ENCODE measurements at regions not wholly inside any gene's neighbourhood (a gene's known extent, or its start where the extent isn't known, plus 50 kb on each side); places are given as distances from the start of the nearest gene placed in this dataset.

DNA sequence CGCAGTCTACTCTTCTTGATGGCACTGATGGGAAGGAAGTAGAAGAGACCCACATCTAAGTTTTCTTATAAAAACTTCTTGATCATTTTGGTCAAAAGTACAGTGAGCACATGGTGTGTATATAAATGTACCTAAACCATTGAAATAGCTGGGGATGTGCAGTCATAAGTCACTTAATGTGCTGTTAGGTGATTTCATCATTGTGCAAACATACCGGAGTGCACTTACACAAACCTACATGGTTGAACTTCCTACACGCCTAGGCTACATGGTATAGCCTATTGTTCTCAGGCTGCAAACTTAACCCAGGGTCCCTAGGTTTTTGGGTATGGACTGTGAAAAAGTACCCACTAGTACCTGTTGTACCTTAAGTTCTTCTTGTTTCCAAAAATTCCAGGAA is 123.3 kb upstream of the ZNF438 start:
- TF ChIP-seq EZH2phosphoT487 (IDR thresholded peaks at IDR 0.05; ENCODE audit: borderline replicate concordance, low read depth) (no peak), POLR2AphosphoS5 (IDR thresholded peaks at IDR 0.05; ENCODE audit: low read depth, low read length) (no peak), CTCF (IDR thresholded peaks at IDR 0.05) (no peak), RFX5 (IDR thresholded peaks at IDR 0.05; ENCODE audit: low read length) (no peak), FOSL2 (IDR thresholded peaks at IDR 0.05; ENCODE audit: borderline replicate concordance, low read depth) (no peak), MAX (IDR thresholded peaks at IDR 0.05; ENCODE audit: low read depth) (no peak), EP300 (IDR thresholded peaks at IDR 0.05; ENCODE audit: borderline replicate concordance in 1 of 2, low read depth in 1 of 2, low read length in 1 of 2) (no peak), CHD2 (IDR thresholded peaks at IDR 0.05; ENCODE audit: low read length, partially characterized antibody) (no peak), NRF1 (IDR thresholded peaks at IDR 0.05; ENCODE audit: low read depth, low read length) (no peak), TAF1 (IDR thresholded peaks at IDR 0.05; ENCODE audit: borderline replicate concordance, low read depth, low read length) (no peak), RAD21 (IDR thresholded peaks at IDR 0.05; ENCODE audit: low read length) (no peak)
- TF ChIP-seq, protein P1, sequence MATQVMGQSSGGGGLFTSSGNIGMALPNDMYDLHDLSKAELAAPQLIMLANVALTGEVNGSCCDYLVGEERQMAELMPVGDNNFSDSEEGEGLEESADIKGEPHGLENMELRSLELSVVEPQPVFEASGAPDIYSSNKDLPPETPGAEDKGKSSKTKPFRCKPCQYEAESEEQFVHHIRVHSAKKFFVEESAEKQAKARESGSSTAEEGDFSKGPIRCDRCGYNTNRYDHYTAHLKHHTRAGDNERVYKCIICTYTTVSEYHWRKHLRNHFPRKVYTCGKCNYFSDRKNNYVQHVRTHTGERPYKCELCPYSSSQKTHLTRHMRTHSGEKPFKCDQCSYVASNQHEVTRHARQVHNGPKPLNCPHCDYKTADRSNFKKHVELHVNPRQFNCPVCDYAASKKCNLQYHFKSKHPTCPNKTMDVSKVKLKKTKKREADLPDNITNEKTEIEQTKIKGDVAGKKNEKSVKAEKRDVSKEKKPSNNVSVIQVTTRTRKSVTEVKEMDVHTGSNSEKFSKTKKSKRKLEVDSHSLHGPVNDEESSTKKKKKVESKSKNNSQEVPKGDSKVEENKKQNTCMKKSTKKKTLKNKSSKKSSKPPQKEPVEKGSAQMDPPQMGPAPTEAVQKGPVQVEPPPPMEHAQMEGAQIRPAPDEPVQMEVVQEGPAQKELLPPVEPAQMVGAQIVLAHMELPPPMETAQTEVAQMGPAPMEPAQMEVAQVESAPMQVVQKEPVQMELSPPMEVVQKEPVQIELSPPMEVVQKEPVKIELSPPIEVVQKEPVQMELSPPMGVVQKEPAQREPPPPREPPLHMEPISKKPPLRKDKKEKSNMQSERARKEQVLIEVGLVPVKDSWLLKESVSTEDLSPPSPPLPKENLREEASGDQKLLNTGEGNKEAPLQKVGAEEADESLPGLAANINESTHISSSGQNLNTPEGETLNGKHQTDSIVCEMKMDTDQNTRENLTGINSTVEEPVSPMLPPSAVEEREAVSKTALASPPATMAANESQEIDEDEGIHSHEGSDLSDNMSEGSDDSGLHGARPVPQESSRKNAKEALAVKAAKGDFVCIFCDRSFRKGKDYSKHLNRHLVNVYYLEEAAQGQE (IDR thresholded peaks at IDR 0.05; ENCODE audit: low read depth, low read length): no peak
